NCI-H2029 (cell line): ENCODE measurements at regions not wholly inside any gene's neighbourhood (a gene's known extent, or its start where the extent isn't known, plus 50 kb on each side); places are given as distances from the start of the nearest gene placed in this dataset.

Experiments
- DNase-seq: peaks from one replicate; lab custom pipeline; 2025; lab: John Stamatoyannopoulos, UW

- no peak for DNase-seq
Observed at GRCh38 chr2:16332681-16333557, 332.7 kb downstream of the CYRIA start.

GRCh38 chr2:16331772-16332171 is 333.9 kb downstream of the CYRIA start:
- no peak for DNase-seq

- DNase-seq: no peak
Observed at GRCh38 chr2:16330982-16331381, 334.7 kb downstream of the CYRIA start.

- DNase-seq: no peak
Observed at GRCh38 chr2:16330571-16330970, 335.1 kb downstream of the CYRIA start.

- no peak for DNase-seq
Observed at GRCh38 chr2:16330012-16330411, 335.6 kb downstream of the CYRIA start.

GRCh38 chr2:16329421-16329820 is 336.2 kb downstream of the CYRIA start:
- no peak for DNase-seq

- no peak for DNase-seq
Observed at GRCh38 chr2:16328521-16329190, 337.0 kb downstream of the CYRIA start.

- DNase-seq: no peak
Observed at GRCh38 chr2:16327326-16327725, 338.3 kb downstream of the CYRIA start.

GRCh38 chr2:16326711-16327300 is 338.8 kb downstream of the CYRIA start:
- no peak for DNase-seq

- no peak for DNase-seq
Observed at GRCh38 chr2:16325976-16326510, 339.6 kb downstream of the CYRIA start.

- DNase-seq: no peak
Observed at GRCh38 chr2:16325016-16325975, 340.3 kb downstream of the CYRIA start.

- no peak for DNase-seq
Observed at GRCh38 chr2:16324544-16324937, 341.1 kb downstream of the CYRIA start.

GRCh38 chr2:16323551-16324543 is 341.8 kb downstream of the CYRIA start:
- DNase-seq: no peak

GRCh38 chr2:16323126-16323520 is 342.5 kb downstream of the CYRIA start:
- DNase-seq: no peak

- no peak for DNase-seq
Observed at GRCh38 chr2:16322308-16323125, 343.1 kb downstream of the CYRIA start.

- no peak for DNase-seq
Observed at GRCh38 chr2:16321872-16322271, 343.8 kb downstream of the CYRIA start.

GRCh38 chr2:16321256-16321655 is 344.4 kb downstream of the CYRIA start:
- DNase-seq: no peak

- no peak for DNase-seq
Observed at GRCh38 chr2:16320716-16321115, 344.9 kb downstream of the CYRIA start.

GRCh38 chr2:16319551-16320121 is 346.0 kb downstream of the CYRIA start:
- DNase-seq: no peak
